ENCODE measurements at regions not wholly inside any gene's neighbourhood (a gene's known extent, or its start where the extent isn't known, plus 50 kb on each side); places are given as distances from the start of the nearest gene placed in this dataset.

GRCh38 chr2:51219468-51219867, 187.5 kb upstream of the NRXN1 start:
- TF ChIP-seq CTCF (IDR thresholded peaks at IDR 0.05) (no peak), POLR2A (IDR thresholded peaks at IDR 0.05) (no peak)

Measured in Peyer's patch (tissue), 4 donors.